H1 (cell line): ENCODE measurements at regions not wholly inside any gene's neighbourhood (a gene's known extent, or its start where the extent isn't known, plus 50 kb on each side); places are given as distances from the start of the nearest gene placed in this dataset.

Source experiments
- CTCF ChIA-PET: fragments of 300-600 bp; sonication (Branson Sonifier 250); formaldehyde crosslinking; loops from one replicate; lab custom pipeline; 2021; ENCODE audit not compliant: partially characterized antibody; lab: Charles Lee
- POLR2A ChIA-PET: fragments of 300-600 bp; sonication (Branson Sonifier 250); formaldehyde crosslinking; loops from one replicate; lab custom pipeline; 2021; ENCODE audit warnings: inconsistent platforms; ENCODE audit not compliant: partially characterized antibody; lab: Charles Lee
- DNase-seq, 2 experiments: peaks; one replicate each; pipeline versions ENCODE4 v3.0.0 to v3.0.0-alpha.2; 2010 to 2022; ENCODE audit warnings: low spot score in 2 of 2, low read depth in 1 of 2, mixed read lengths in 1 of 2
- FAIRE-seq: peaks from 2 replicates; lab custom pipeline; 2011; peaks lifted over from hg19 to GRCh38; lab: Jason Lieb, UNC
- H2AFZ ChIP-seq: 2 replicates; pipeline ENCODE4 v1.8.1; 2012; ENCODE audit warnings: low read length, inconsistent platforms
- H2AK5ac ChIP-seq: 2 replicates; pipeline ENCODE4 v1.6.1; 2013; ENCODE audit warnings: low read depth, low read length
- H2BK120ac ChIP-seq: replicated peaks from 2 replicates; pipeline ENCODE3; 2013; ENCODE audit warnings: low read depth, low read length, inconsistent platforms
- H2BK12ac ChIP-seq: 2 replicates; pipeline ENCODE4 v1.6.1; 2013; ENCODE audit warnings: low read depth, low read length
- H2BK15ac ChIP-seq: 2 replicates; pipeline ENCODE4 v1.6.1; 2013; ENCODE audit warnings: low read length
- H2BK20ac ChIP-seq: 2 replicates; pipeline ENCODE4 v1.6.1; 2013; ENCODE audit warnings: low read length
- H2BK5ac ChIP-seq: 2 replicates; pipeline ENCODE4 v1.6.1; 2013; ENCODE audit warnings: low read depth, low read length
- H3K14ac ChIP-seq: 2 replicates; pipeline ENCODE4 v1.6.1; 2013; ENCODE audit warnings: inconsistent platforms; ENCODE audit not compliant: insufficient read length
- H3K18ac ChIP-seq: 2 replicates; pipeline ENCODE4 v1.6.1; 2013; ENCODE audit warnings: low read length; ENCODE audit errors: extremely low read depth
- H3K23ac ChIP-seq: 2 replicates; pipeline ENCODE4 v1.6.1; 2013; ENCODE audit warnings: inconsistent platforms; ENCODE audit not compliant: insufficient read length
- H3K23me2 ChIP-seq: 2 replicates; pipeline ENCODE4 v1.6.1; 2013; ENCODE audit warnings: low read depth, low read length
- H3K27ac ChIP-seq: 2 replicates; pipeline ENCODE4 v1.6.1; 2011; ENCODE audit warnings: low read depth, low read length, inconsistent platforms
- H3K27me3 ChIP-seq, 4 experiments: replicated peaks in 1 of 4; 1 replicate in 1 of 4; 2 replicates in 3 of 4; pipeline versions ENCODE4 v1.6.1 to v1.8.1; 2011 to 2013; ENCODE audit warnings: low read length in 3 of 4, mild to moderate bottlenecking in 3 of 4, inconsistent platforms in 2 of 4, mixed read lengths in 2 of 4, moderate library complexity in 1 of 4; ENCODE audit not compliant: control insufficient read depth in 3 of 4, insufficient read depth in 3 of 4; ENCODE audit errors: extremely low read depth in 1 of 4
- H3K36me3 ChIP-seq, 4 experiments: 2 replicates each; pipeline versions ENCODE4 v1.6.1 to v1.8.1; 2011 to 2013; ENCODE audit warnings: mild to moderate bottlenecking in 4 of 4, low read length in 3 of 4, moderate library complexity in 2 of 4, control low read depth in 1 of 4, inconsistent platforms in 1 of 4; ENCODE audit not compliant: insufficient read depth in 4 of 4, control insufficient read depth in 2 of 4
- H3K4ac ChIP-seq: replicated peaks from 2 replicates; pipeline ENCODE3; 2013; ENCODE audit warnings: low read length, low read depth, mixed read lengths, inconsistent platforms; ENCODE audit not compliant: insufficient read length
- H3K4me1 ChIP-seq, 4 experiments: replicated peaks in 1 of 4; 1 replicate in 1 of 4; 2 replicates in 3 of 4; pipeline versions ENCODE4 v1.6.1 to v1.8.1; 2011 to 2013; ENCODE audit warnings: low read length in 3 of 4, inconsistent platforms in 2 of 4, mixed read lengths in 1 of 4; ENCODE audit not compliant: insufficient read depth in 4 of 4, control insufficient read depth in 3 of 4
- H3K4me2 ChIP-seq, 2 experiments: 2 replicates each; pipeline versions ENCODE4 v1.6.1 to v1.8.1; 2011 to 2013; ENCODE audit warnings: low read depth in 2 of 2, low read length in 2 of 2, control low read depth in 1 of 2, inconsistent platforms in 1 of 2, mild to moderate bottlenecking in 1 of 2; ENCODE audit not compliant: insufficient read depth in 1 of 2
- H3K4me3 ChIP-seq, 4 experiments: fragments of 200-600, 300-600 bp in 1 of 4; sonication (generic), shearing (Covaris generic), sonication (Bioruptor Twin) in 1 of 4; 2 replicates each; pipeline versions ENCODE4 v1.5.1 to v1.8.1; 2011 to 2016; ENCODE audit warnings: low read length in 4 of 4, low read depth in 3 of 4, control low read depth in 2 of 4, inconsistent platforms in 2 of 4, mild to moderate bottlenecking in 2 of 4, mixed read lengths in 1 of 4, moderate library complexity in 1 of 4; ENCODE audit not compliant: insufficient read depth in 2 of 4; ENCODE audit errors: extremely low read depth in 1 of 4
- H3K56ac ChIP-seq: replicated peaks from 2 replicates; pipeline ENCODE3; 2013; ENCODE audit warnings: low read depth, mild to moderate bottlenecking, mixed read lengths, low read length, inconsistent platforms; ENCODE audit not compliant: insufficient read length
- H3K79me1 ChIP-seq: 2 replicates; pipeline ENCODE4 v1.6.1; 2013; ENCODE audit warnings: low read depth, low read length, control low read depth
- H3K79me2 ChIP-seq, 2 experiments: 2 replicates each; pipeline versions ENCODE4 v1.6.1 to v1.8.1; 2012 to 2013; ENCODE audit warnings: low read length in 2 of 2, mild to moderate bottlenecking in 2 of 2, inconsistent platforms in 1 of 2; ENCODE audit not compliant: insufficient read depth in 2 of 2, control insufficient read depth in 1 of 2
- H3K9ac ChIP-seq, 4 experiments: replicated peaks in 1 of 4; 1 replicate in 1 of 4; 2 replicates in 3 of 4; pipeline versions ENCODE4 v1.6.1 to v1.8.1; 2011 to 2013; ENCODE audit warnings: low read depth in 3 of 4, low read length in 3 of 4, control low read depth in 2 of 4, mild to moderate bottlenecking in 2 of 4, moderate library complexity in 2 of 4, inconsistent platforms in 1 of 4; ENCODE audit errors: extremely low read depth in 1 of 4
- H3K9me3 ChIP-seq, 2 experiments: 2 replicates each; pipeline versions ENCODE4 v1.6.1 to v1.8.1; 2012 to 2013; ENCODE audit warnings: mild to moderate bottlenecking in 2 of 2, moderate library complexity in 2 of 2, control low read depth in 1 of 2, inconsistent platforms in 1 of 2, low read depth in 1 of 2, low read length in 1 of 2, mixed read lengths in 1 of 2; ENCODE audit not compliant: insufficient read depth in 2 of 2
- H4K20me1 ChIP-seq, 2 experiments: replicated peaks in 1 of 2; 2 replicates each; pipeline versions ENCODE3 to v1.8.1; 2011 to 2013; ENCODE audit warnings: inconsistent platforms in 2 of 2, low read length in 2 of 2, mild to moderate bottlenecking in 1 of 2; ENCODE audit not compliant: insufficient read depth in 2 of 2, control insufficient read depth in 1 of 2
- H4K5ac ChIP-seq: 2 replicates; pipeline ENCODE4 v1.6.1; 2013; ENCODE audit warnings: low read length, low read depth, mixed read lengths, inconsistent platforms; ENCODE audit not compliant: insufficient read length
- H4K8ac ChIP-seq: 2 replicates; pipeline ENCODE4 v1.8.0; 2013; ENCODE audit warnings: mild to moderate bottlenecking, moderate library complexity, low read length, inconsistent platforms; ENCODE audit not compliant: insufficient read depth; ENCODE audit errors: extremely low read depth
- H4K91ac ChIP-seq: replicated peaks from 2 replicates; pipeline ENCODE3; 2013; ENCODE audit warnings: low read length, mixed read lengths, inconsistent platforms; ENCODE audit not compliant: insufficient read length
- EP300 ChIP-seq, 2 experiments: IDR thresholded peaks; 1 replicate in 1 of 2; 2 replicates in 1 of 2; pipeline ENCODE4 v1.6.1; 2011 to 2012; ENCODE audit warnings: low read depth in 2 of 2, low read length in 2 of 2, mild to moderate bottlenecking in 2 of 2, borderline replicate concordance in 1 of 2, inconsistent platforms in 1 of 2, moderate library complexity in 1 of 2
- JUN ChIP-seq: IDR thresholded peaks from 2 replicates; pipeline ENCODE4 v1.6.1; 2011; ENCODE audit warnings: low read depth, mild to moderate bottlenecking, improper control_type of control experiment, low read length
- KDM1A ChIP-seq: fragments of 200-600, 300-600 bp; sonication (generic); IDR thresholded peaks from 2 replicates; pipeline ENCODE4 v1.7.1; 2016; ENCODE audit warnings: mild to moderate bottlenecking, low read length, borderline replicate concordance
- POLR2AphosphoS5 ChIP-seq: IDR thresholded peaks from 2 replicates; pipeline ENCODE4 v1.6.1; 2011; ENCODE audit warnings: low read depth, low read length
- SP4 ChIP-seq: IDR thresholded peaks from 2 replicates; pipeline ENCODE4 v1.6.1; 2012; ENCODE audit warnings: low read length, inconsistent platforms
- TCF12 ChIP-seq: IDR thresholded peaks from 2 replicates; pipeline ENCODE4 v1.6.1; 2011; ENCODE audit warnings: low read depth, mild to moderate bottlenecking, low read length
- WGBS, 2 experiments: shearing (Covaris generic) in 1 of 2; methylation state at CpG; one replicate each; pipeline versions ENCODE4 v1.1.6 to v1.1.7; 2013 to 2015; ENCODE audit warnings: low lambda C conversion rate in 2 of 2, mixed read lengths in 2 of 2, inconsistent platforms in 1 of 2, low coverage in 1 of 2, missing lambda C conversion rate in 1 of 2; ENCODE audit not compliant: insufficient replicate concordance in 2 of 2, insufficient coverage in 1 of 2, insufficient read length in 1 of 2; ENCODE audit errors: extremely low coverage in 1 of 2, missing lambda C conversion rate in 1 of 2; 5-methylcytosine and 5-hydroxymethylcytosine counted together
- TF ChIP-seq, protein P1 (sequence below): IDR thresholded peaks from 2 replicates; pipeline ENCODE4 v1.6.1; 2012; ENCODE audit warnings: low read length, inconsistent platforms

DNA sequence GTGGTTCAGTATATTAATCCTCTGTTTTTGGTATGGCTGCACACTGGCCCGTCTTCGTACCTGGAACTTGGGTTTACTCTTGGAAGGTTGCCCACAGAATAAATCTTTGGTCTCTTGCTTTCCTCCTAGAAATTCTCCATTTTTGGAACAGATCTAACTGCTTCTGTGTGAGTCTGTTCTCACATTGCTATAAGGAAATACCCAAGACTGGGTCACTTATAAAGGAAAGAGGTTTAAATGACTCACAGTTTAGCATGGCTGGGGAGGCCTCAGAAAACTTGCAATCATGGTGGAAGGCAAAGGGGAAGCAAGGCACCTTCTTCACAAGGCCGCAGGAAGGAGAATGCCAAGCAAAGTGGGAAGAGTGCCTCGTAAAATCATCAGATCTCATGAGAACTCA is 407.8 kb upstream of the PDE3A start:
- H3K4ac ChIP-seq = no peak overlapping the region
- H3K27ac ChIP-seq = no peak overlapping the region
- H3K23ac ChIP-seq = no peak overlapping the region
- no peak overlapping the region for H2BK12ac ChIP-seq
- DNase-seq = no peak
- no peak overlapping the region for H4K5ac ChIP-seq
- TF ChIP-seq POLR2AphosphoS5 (no peak), SP4 (no peak), KDM1A (no peak), JUN (no peak), TCF12 (no peak), EP300 (IDR thresholded peaks at IDR 0.05; ENCODE audit: borderline replicate concordance in 1 of 2, low read depth in 2 of 2, low read length in 2 of 2) (no peak)
- TF ChIP-seq, protein P1, sequence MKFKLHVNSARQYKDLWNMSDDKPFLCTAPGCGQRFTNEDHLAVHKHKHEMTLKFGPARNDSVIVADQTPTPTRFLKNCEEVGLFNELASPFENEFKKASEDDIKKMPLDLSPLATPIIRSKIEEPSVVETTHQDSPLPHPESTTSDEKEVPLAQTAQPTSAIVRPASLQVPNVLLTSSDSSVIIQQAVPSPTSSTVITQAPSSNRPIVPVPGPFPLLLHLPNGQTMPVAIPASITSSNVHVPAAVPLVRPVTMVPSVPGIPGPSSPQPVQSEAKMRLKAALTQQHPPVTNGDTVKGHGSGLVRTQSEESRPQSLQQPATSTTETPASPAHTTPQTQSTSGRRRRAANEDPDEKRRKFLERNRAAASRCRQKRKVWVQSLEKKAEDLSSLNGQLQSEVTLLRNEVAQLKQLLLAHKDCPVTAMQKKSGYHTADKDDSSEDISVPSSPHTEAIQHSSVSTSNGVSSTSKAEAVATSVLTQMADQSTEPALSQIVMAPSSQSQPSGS = no peak
- ChIA-PET POLR2A (no interaction called here), CTCF (no interaction called here)
- no peak overlapping the region for H2BK120ac ChIP-seq
- no peak for FAIRE-seq
- no peak overlapping the region for H4K91ac ChIP-seq
- H4K8ac ChIP-seq = no peak overlapping the region
- no peak overlapping the region for H3K4me3 ChIP-seq
- H2AK5ac ChIP-seq = no peak overlapping the region
- no peaks in the 10 kb centered on the region for H3K79me1 ChIP-seq
- no peak overlapping the region for H3K14ac ChIP-seq
- H2BK15ac ChIP-seq = no peak overlapping the region
- no peaks in the 10 kb centered on the region for H3K79me2 ChIP-seq
- H2BK5ac ChIP-seq = no peak overlapping the region
- no peaks in the 10 kb centered on the region for H3K23me2 ChIP-seq
- no peak overlapping the region for H3K18ac ChIP-seq
- H2AFZ ChIP-seq = no peak overlapping the region
- no peak overlapping the region for H3K4me2 ChIP-seq
- H4K20me1 ChIP-seq = no peaks in the 10 kb centered on the region
- no peak overlapping the region for H3K9ac ChIP-seq
- H3K9me3 ChIP-seq = no peaks in the 10 kb centered on the region
- H3K27me3 ChIP-seq = no peaks in the 10 kb centered on the region
- no peaks in the 10 kb centered on the region for H3K36me3 ChIP-seq
- H2BK20ac ChIP-seq = no peak overlapping the region
- no peaks in the 10 kb centered on the region for H3K4me1 ChIP-seq
- H3K56ac ChIP-seq = no peak overlapping the region
- WGBS, 2 experiments = 96% methylated on average over 4 of the region's 4 CpGs; no CpG with 5 or more reads in 1 of the 2 experiments
